Keratinocyte (primary cell): ENCODE measurements at regions not wholly inside any gene's neighbourhood (a gene's known extent, or its start where the extent isn't known, plus 50 kb on each side); places are given as distances from the start of the nearest gene placed in this dataset.

Experiments used
- CTCF ChIP-seq, 3 experiments: IDR thresholded peaks in 1 of 3; conservative IDR thresholded peaks in 1 of 3; optimal IDR thresholded peaks in 1 of 3; 2 replicates in 2 of 3; 3 replicates in 1 of 3; pipeline versions ENCODE3 to v1.5.1; 2011; ENCODE audit warnings: low read length in 3 of 3, mild to moderate bottlenecking in 3 of 3, moderate library complexity in 2 of 3, control low read depth in 1 of 3, inconsistent platforms in 1 of 3; ENCODE audit not compliant: insufficient read depth in 2 of 3; ENCODE audit errors: extremely low read depth in 1 of 3
- EZH2 ChIP-seq: IDR thresholded peaks from one replicate; pipeline ENCODE4 v1.6.1; 2012; ENCODE audit warnings: inconsistent platforms, mild to moderate bottlenecking, low read length, moderate library complexity

GRCh38 chr2:4882421-4882820 is 809.8 kb upstream of the SOX11 start:
- TF ChIP-seq CTCF (optimal IDR thresholded peaks at IDR 0.05 in 1 of 3, IDR thresholded peaks at IDR 0.05 in 1 of 3, conservative IDR thresholded peaks at IDR 0.05 in 1 of 3; ENCODE audit: extremely low read depth in 1 of 3, insufficient read depth in 2 of 3, low read length in 3 of 3) (no peak), EZH2 (no peak)
